Lower leg skin (tissue), 4 donors: ENCODE measurements at regions not wholly inside any gene's neighbourhood (a gene's known extent, or its start where the extent isn't known, plus 50 kb on each side); places are given as distances from the start of the nearest gene placed in this dataset.

Experiments
- DNase-seq, 2 donors: peaks; one replicate each; pipeline ENCODE4 v3.0.0-alpha.2; 2019; ENCODE audit warnings: low spot score in 2 of 2
- H3K4me3 ChIP-seq: fragments of 200-600 bp; sonication (generic); 2 replicates; pipeline ENCODE4 v1.5.1; 2017; ENCODE audit warnings: mild to moderate bottlenecking, low read depth; ENCODE audit not compliant: poor library complexity, severe bottlenecking
- CTCF ChIP-seq, 3 donors: fragments of 450-650 bp; IDR thresholded peaks; one replicate each; pipeline ENCODE4 v1.5.1; 2016; ENCODE audit warnings: antibody characterized with exemption in 3 of 3, mild to moderate bottlenecking in 3 of 3, moderate library complexity in 2 of 3
- POLR2A ChIP-seq, 2 donors: fragments of 450-650 bp; IDR thresholded peaks; one replicate each; pipeline ENCODE4 v1.6.1; 2016 to 2017; ENCODE audit warnings: antibody characterized with exemption in 2 of 2, mild to moderate bottlenecking in 1 of 2, moderate library complexity in 1 of 2
- WGBS, 2 donors: methylation state at CpG; one replicate each; pipeline ENCODE4 v1.1.5; 2018; 5-methylcytosine and 5-hydroxymethylcytosine counted together
- intact Hi-C: fragments of 100-400 bp; cut with DNase I; formaldehyde crosslinking; loops from one replicate; pipeline ENCODE4 v1.15.0; 2023; ENCODE audit warnings: low total_unique reads

- no peak for TF ChIP-seq POLR2A (IDR thresholded peaks at IDR 0.05)
- TF ChIP-seq CTCF (IDR thresholded peaks at IDR 0.05), result no peak
- intact Hi-C loops, result no loop called here
- DNase-seq, result no peak
- 63 to 68% methylated on average over 2 of the region's 2 CpGs for WGBS, 2 donors
- no peak overlapping the region for H3K4me3 ChIP-seq
Measured at GRCh38 chr7:153496257-153496656, 555.9 kb upstream of the DPP6 start.

- TF ChIP-seq CTCF (IDR thresholded peaks at IDR 0.05), result no peak
- TF ChIP-seq POLR2A (IDR thresholded peaks at IDR 0.05), result no peak
- 57 to 62% methylated on average over 5 of the region's 5 CpGs for WGBS, 2 donors
- DNase-seq, result no peak
- intact Hi-C loops, result no loop called here
- no peak overlapping the region for H3K4me3 ChIP-seq
Measured at GRCh38 chr7:153503093-153503492, 549.1 kb upstream of the DPP6 start.

- DNase-seq, result no peak
- no peak overlapping the region for H3K4me3 ChIP-seq
- WGBS, 2 donors, result 86 to 88% methylated on average over 17 of the region's 17 CpGs
- intact Hi-C loops, result no loop called here
- no peak for TF ChIP-seq CTCF (IDR thresholded peaks at IDR 0.05)
- no peak for TF ChIP-seq POLR2A (IDR thresholded peaks at IDR 0.05)
Measured at GRCh38 chr7:153504288-153505075, 547.7 kb upstream of the DPP6 start.

- intact Hi-C loops, result no loop called here
- H3K4me3 ChIP-seq, result no peak overlapping the region
- DNase-seq, result no peak
- TF ChIP-seq CTCF (IDR thresholded peaks at IDR 0.05), result no peak
- no peak for TF ChIP-seq POLR2A (IDR thresholded peaks at IDR 0.05)
- WGBS, 2 donors, result 28 to 55% methylated on average over 4 of the region's 4 CpGs
Measured at GRCh38 chr7:153507885-153508284, 544.3 kb upstream of the DPP6 start.

- intact Hi-C loops, result no loop called here
- no peak for TF ChIP-seq POLR2A (IDR thresholded peaks at IDR 0.05)
- TF ChIP-seq CTCF (IDR thresholded peaks at IDR 0.05), result no peak
- WGBS, 2 donors, result 34 to 44% methylated on average over 3 of the region's 3 CpGs
- DNase-seq, result no peak
- no peak overlapping the region for H3K4me3 ChIP-seq
Measured at GRCh38 chr7:153509768-153510167, 542.4 kb upstream of the DPP6 start.

GRCh38 chr7:153510674-153511073 is 541.5 kb upstream of the DPP6 start:
- no peak overlapping the region for H3K4me3 ChIP-seq
- no peak for DNase-seq
- intact Hi-C loops, result no loop called here
- 89% methylated on average over 3 of the region's 3 CpGs for WGBS, 2 donors
- TF ChIP-seq POLR2A (IDR thresholded peaks at IDR 0.05) (no peak), CTCF (IDR thresholded peaks at IDR 0.05) (no peak)
